ENCODE measurements at regions not wholly inside any gene's neighbourhood (a gene's known extent, or its start where the extent isn't known, plus 50 kb on each side); places are given as distances from the start of the nearest gene placed in this dataset.

DNA sequence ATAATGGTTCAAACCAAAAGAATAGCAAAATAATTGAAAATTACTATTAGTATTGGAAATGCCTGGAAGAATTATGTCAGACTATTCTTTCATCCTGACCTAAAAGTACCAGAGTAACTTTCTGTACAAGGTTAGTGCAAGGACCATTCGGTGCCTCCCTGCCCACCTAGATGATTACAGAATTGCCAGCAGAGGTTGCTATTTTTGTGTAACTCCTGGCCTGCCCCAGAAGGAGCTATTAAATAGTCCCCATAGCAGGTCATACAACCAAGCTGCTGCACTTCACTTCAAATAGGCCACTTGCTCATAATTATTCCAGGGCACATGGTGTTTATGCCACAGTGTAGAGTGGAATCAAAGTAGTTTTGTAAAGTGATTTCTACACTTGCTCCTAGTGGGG, 831.1 kb upstream of the PABPC4L start:
- TF ChIP-seq, protein P1, sequence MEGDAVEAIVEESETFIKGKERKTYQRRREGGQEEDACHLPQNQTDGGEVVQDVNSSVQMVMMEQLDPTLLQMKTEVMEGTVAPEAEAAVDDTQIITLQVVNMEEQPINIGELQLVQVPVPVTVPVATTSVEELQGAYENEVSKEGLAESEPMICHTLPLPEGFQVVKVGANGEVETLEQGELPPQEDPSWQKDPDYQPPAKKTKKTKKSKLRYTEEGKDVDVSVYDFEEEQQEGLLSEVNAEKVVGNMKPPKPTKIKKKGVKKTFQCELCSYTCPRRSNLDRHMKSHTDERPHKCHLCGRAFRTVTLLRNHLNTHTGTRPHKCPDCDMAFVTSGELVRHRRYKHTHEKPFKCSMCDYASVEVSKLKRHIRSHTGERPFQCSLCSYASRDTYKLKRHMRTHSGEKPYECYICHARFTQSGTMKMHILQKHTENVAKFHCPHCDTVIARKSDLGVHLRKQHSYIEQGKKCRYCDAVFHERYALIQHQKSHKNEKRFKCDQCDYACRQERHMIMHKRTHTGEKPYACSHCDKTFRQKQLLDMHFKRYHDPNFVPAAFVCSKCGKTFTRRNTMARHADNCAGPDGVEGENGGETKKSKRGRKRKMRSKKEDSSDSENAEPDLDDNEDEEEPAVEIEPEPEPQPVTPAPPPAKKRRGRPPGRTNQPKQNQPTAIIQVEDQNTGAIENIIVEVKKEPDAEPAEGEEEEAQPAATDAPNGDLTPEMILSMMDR (conservative IDR thresholded peaks at IDR 0.05) = no peak
- TF ChIP-seq ZFX (IDR thresholded peaks at IDR 0.05) = no peak
